HG02885 (cell line): ENCODE measurements at regions not wholly inside any gene's neighbourhood (a gene's known extent, or its start where the extent isn't known, plus 50 kb on each side); places are given as distances from the start of the nearest gene placed in this dataset.
"Not testable (repeated sequence)": the region's sequence is repeated elsewhere in the genome, so short reads cannot be mapped to it uniquely, and the experiment has no call there.

Source experiments
- ATAC-seq: cut with Tn5 transposase; IDR thresholded peaks from one replicate; pipeline ENCODE4 v1.9.1; 2021; ENCODE audit warnings: mild to moderate bottlenecking; ENCODE audit not compliant: unreplicated experiment, poor library complexity

- no peak for ATAC-seq
Observed at GRCh38 chr4:64022560-64022959, 386.7 kb downstream of the TECRL start.

- no peak for ATAC-seq
Observed at GRCh38 chr4:64016893-64017292, 392.4 kb downstream of the TECRL start.

- ATAC-seq: no peak
Observed at GRCh38 chr4:64014647-64015046, 394.6 kb downstream of the TECRL start.

- peak; percentile 99 for ATAC-seq
Observed at GRCh38 chr4:64001229-64001898, 407.9 kb downstream of the TECRL start.

- ATAC-seq: no peak
Observed at GRCh38 chr4:64000241-64000640, 409.0 kb downstream of the TECRL start.

GRCh38 chr4:63986253-63986652, 423.0 kb downstream of the TECRL start:
- ATAC-seq: no peak

GRCh38 chr4:63983224-63983623, 426.0 kb downstream of the TECRL start:
- ATAC-seq: no peak

- ATAC-seq: no peak
Observed at GRCh38 chr4:63965875-63966274, 443.4 kb downstream of the TECRL start.

GRCh38 chr4:63942706-63943286, 466.5 kb downstream of the TECRL start:
- ATAC-seq: not testable (repeated sequence)

GRCh38 chr4:63937961-63938360, 471.3 kb downstream of the TECRL start:
- no peak for ATAC-seq

- no peak for ATAC-seq
Observed at GRCh38 chr4:63922146-63922545, 487.1 kb downstream of the TECRL start.

GRCh38 chr4:63921561-63921960, 487.7 kb downstream of the TECRL start:
- ATAC-seq: no peak

- ATAC-seq: no peak
Observed at GRCh38 chr4:63919636-63920365, 489.4 kb downstream of the TECRL start.

GRCh38 chr4:63906660-63907183, 502.5 kb downstream of the TECRL start:
- no peak for ATAC-seq

GRCh38 chr4:63904201-63904600, 505.0 kb downstream of the TECRL start:
- ATAC-seq: no peak

- no peak for ATAC-seq
Observed at GRCh38 chr4:63901304-63901703, 507.9 kb downstream of the TECRL start.

- no peak for ATAC-seq
Observed at GRCh38 chr4:63898961-63899360, 510.3 kb downstream of the TECRL start.

- ATAC-seq: no peak
Observed at GRCh38 chr4:63894161-63894560, 515.1 kb downstream of the TECRL start.

- no peak for ATAC-seq
Observed at GRCh38 chr4:63869370-63869769, 539.9 kb downstream of the TECRL start.

- no peak for ATAC-seq
Observed at GRCh38 chr4:63851496-63851895, 557.8 kb downstream of the TECRL start.

GRCh38 chr4:63841266-63841665, 568.0 kb downstream of the TECRL start:
- ATAC-seq: no peak
